Mesenchymal stem cell (in vitro differentiated cells and primary cell): ENCODE measurements at regions not wholly inside any gene's neighbourhood (a gene's known extent, or its start where the extent isn't known, plus 50 kb on each side); places are given as distances from the start of the nearest gene placed in this dataset.

Source experiments
- DNase-seq: peaks from one replicate; pipeline ENCODE4 v3.0.0-alpha.2; 2013
- H2AFZ ChIP-seq: one replicate; pipeline ENCODE4 v1.6.1; 2013; ENCODE audit warnings: low read depth, mild to moderate bottlenecking, control low read depth, inconsistent platforms, low read length, moderate library complexity
- H2AK5ac ChIP-seq: 2 replicates; pipeline ENCODE4 v1.6.1; 2013; ENCODE audit warnings: low read length, moderate library complexity, mild to moderate bottlenecking, inconsistent platforms; ENCODE audit not compliant: severe bottlenecking
- H2BK120ac ChIP-seq: one replicate; pipeline ENCODE4 v1.6.1; 2013; ENCODE audit warnings: low read depth, mild to moderate bottlenecking, inconsistent platforms, low read length, moderate library complexity
- H2BK12ac ChIP-seq, 2 experiments: one replicate each; pipeline ENCODE4 v1.6.1; 2013; ENCODE audit warnings: inconsistent platforms in 2 of 2, low read length in 2 of 2, mild to moderate bottlenecking in 2 of 2, moderate library complexity in 2 of 2, control low read depth in 1 of 2
- H2BK15ac ChIP-seq: one replicate; pipeline ENCODE4 v1.6.1; 2013; ENCODE audit warnings: mild to moderate bottlenecking, low read depth, inconsistent platforms; ENCODE audit not compliant: poor library complexity, severe bottlenecking
- H2BK5ac ChIP-seq: 2 replicates; pipeline ENCODE4 v1.6.1; 2013; ENCODE audit warnings: low read depth, mild to moderate bottlenecking, low read length, control low read depth, inconsistent platforms; ENCODE audit not compliant: poor library complexity, severe bottlenecking
- H3K14ac ChIP-seq, 2 experiments: one replicate each; pipeline ENCODE4 v1.6.1; 2013; ENCODE audit warnings: inconsistent platforms in 2 of 2, low read length in 2 of 2, control low read depth in 1 of 2, mild to moderate bottlenecking in 1 of 2, moderate library complexity in 1 of 2
- H3K18ac ChIP-seq, 2 experiments: one replicate each; pipeline ENCODE4 v1.6.1; 2013; ENCODE audit warnings: inconsistent platforms in 2 of 2, low read length in 2 of 2, control low read depth in 1 of 2, low read depth in 1 of 2, mild to moderate bottlenecking in 1 of 2
- H3K23ac ChIP-seq, 2 experiments: one replicate each; pipeline ENCODE4 v1.6.1; 2013; ENCODE audit warnings: inconsistent platforms in 2 of 2, low read length in 2 of 2, mild to moderate bottlenecking in 2 of 2, moderate library complexity in 2 of 2, control low read depth in 1 of 2
- H3K27ac ChIP-seq: 2 replicates; pipeline ENCODE4 v1.5.1; 2013; ENCODE audit warnings: mild to moderate bottlenecking, moderate library complexity, low read length, control low read depth, inconsistent platforms; ENCODE audit not compliant: poor library complexity, severe bottlenecking
- H3K27me3 ChIP-seq, 2 experiments: 2 replicates each; pipeline versions ENCODE4 v1.6.1 to v1.7.0; 2013; ENCODE audit warnings: low read length in 2 of 2, mild to moderate bottlenecking in 2 of 2, moderate library complexity in 2 of 2, control low read depth in 1 of 2, inconsistent platforms in 1 of 2; ENCODE audit not compliant: control insufficient read depth in 1 of 2, insufficient read depth in 1 of 2
- H3K36me3 ChIP-seq, 2 experiments: 2 replicates each; pipeline versions ENCODE4 v1.6.1 to v1.7.0; 2013; ENCODE audit warnings: low read length in 2 of 2, control low read depth in 1 of 2, inconsistent platforms in 1 of 2, low read depth in 1 of 2, mild to moderate bottlenecking in 1 of 2; ENCODE audit not compliant: insufficient read depth in 2 of 2, control insufficient read depth in 1 of 2
- H3K4ac ChIP-seq, 2 experiments: one replicate each; pipeline ENCODE4 v1.6.1; 2013; ENCODE audit warnings: inconsistent platforms in 2 of 2, low read length in 2 of 2, mild to moderate bottlenecking in 2 of 2, moderate library complexity in 2 of 2, control low read depth in 1 of 2, low read depth in 1 of 2
- H3K4me1 ChIP-seq: 2 replicates; pipeline ENCODE4 v1.6.1; 2013; ENCODE audit warnings: low read depth, low read length, control low read depth; ENCODE audit not compliant: control insufficient read depth, insufficient read depth
- H3K4me2 ChIP-seq: 2 replicates; pipeline ENCODE4 v1.6.1; 2013; ENCODE audit warnings: low read length, mild to moderate bottlenecking, inconsistent platforms; ENCODE audit not compliant: poor library complexity, severe bottlenecking
- H3K4me3 ChIP-seq, 2 experiments: 2 replicates each; pipeline versions ENCODE4 v1.5.1 to v1.7.0; 2013; ENCODE audit warnings: low read length in 2 of 2, mild to moderate bottlenecking in 2 of 2, control low read depth in 1 of 2, low read depth in 1 of 2; ENCODE audit not compliant: insufficient read depth in 1 of 2
- H3K79me1 ChIP-seq: replicated peaks from 2 replicates; pipeline ENCODE4 v1.6.1; 2013; ENCODE audit warnings: mild to moderate bottlenecking, control low read depth, low read length, inconsistent platforms; ENCODE audit not compliant: poor library complexity, severe bottlenecking
- H3K9ac ChIP-seq: 2 replicates; pipeline ENCODE4 v1.7.0; 2013; ENCODE audit warnings: mild to moderate bottlenecking, low read length, moderate library complexity
- H3K9me3 ChIP-seq: 2 replicates; pipeline ENCODE4 v1.7.0; 2013; ENCODE audit warnings: mild to moderate bottlenecking, low read length; ENCODE audit not compliant: control insufficient read depth
- H4K8ac ChIP-seq: one replicate; pipeline ENCODE4 v1.6.1; 2013; ENCODE audit warnings: inconsistent platforms, mild to moderate bottlenecking, low read length, moderate library complexity
- H4K91ac ChIP-seq: one replicate; pipeline ENCODE4 v1.6.1; 2013; ENCODE audit warnings: mild to moderate bottlenecking, low read length, inconsistent platforms
- WGBS: methylation state at CpG from one replicate; pipeline ENCODE4 v1.1.7; 2013; ENCODE audit warnings: mixed read lengths; 5-methylcytosine and 5-hydroxymethylcytosine counted together

DNA sequence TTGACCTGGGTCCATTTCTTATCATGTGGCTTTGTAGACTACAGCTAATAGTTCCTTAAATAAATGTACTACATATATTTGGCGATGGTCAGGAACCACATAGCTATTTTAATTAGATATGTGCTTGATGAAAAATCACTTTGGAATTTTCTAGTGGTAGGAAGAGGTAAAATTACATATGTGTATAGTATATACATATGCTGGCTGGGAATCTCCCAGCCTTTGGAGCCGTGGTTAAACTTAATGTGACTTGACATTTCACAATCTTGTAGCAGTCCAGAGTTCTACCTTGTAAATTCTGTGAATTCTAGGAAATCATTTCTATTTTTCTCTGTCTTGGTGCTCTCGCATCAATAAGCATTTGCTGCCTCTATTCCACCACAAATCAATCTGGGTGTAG, 565.0 kb downstream of the DMRTA1 start:
- Histone ChIP-seq H3K36me3 (no peaks in the 10 kb centered on the region), H3K4ac (no peak overlapping the region), H3K4me3 (no peak overlapping the region), H3K27me3 (no peaks in the 10 kb centered on the region), H2AFZ (no peak overlapping the region), H3K4me2 (no peak overlapping the region), H2BK120ac (no peak overlapping the region), H2AK5ac (no peak overlapping the region), H2BK15ac (no peak overlapping the region), H3K9me3 (no peaks in the 10 kb centered on the region), H4K91ac (no peak overlapping the region), H3K27ac (no peak overlapping the region), H3K79me1 (no peaks in the 10 kb centered on the region), H3K4me1 (no peaks in the 10 kb centered on the region), H3K18ac (no peak overlapping the region), H3K9ac (no peak overlapping the region), H2BK5ac (no peak overlapping the region), H2BK12ac (no peak overlapping the region), H4K8ac (no peak overlapping the region), H3K14ac (no peak overlapping the region), H3K23ac (no peak overlapping the region)
- 71% methylated on average over 2 of the region's 3 CpGs for WGBS
- DNase-seq: no peak

DNA sequence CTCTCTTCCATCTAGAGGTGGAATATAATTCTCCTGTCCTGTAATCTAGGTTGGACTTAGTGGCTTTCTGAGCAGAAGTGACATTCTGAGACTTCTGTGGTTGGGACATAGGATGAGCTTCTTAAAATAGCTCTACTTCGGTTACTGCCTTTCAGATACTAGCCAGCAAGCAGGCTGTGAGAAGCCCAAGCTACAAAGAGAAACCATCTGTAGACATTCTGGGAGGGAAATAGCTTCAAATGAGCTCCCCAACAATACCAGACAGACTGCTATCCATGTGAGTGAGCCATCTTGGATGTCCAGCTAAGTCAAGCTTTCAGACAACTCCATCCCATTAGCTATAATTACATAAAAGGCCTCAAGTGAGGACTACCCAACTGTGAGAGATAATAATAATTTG, 568.9 kb downstream of the DMRTA1 start:
- no peaks in the 10 kb centered on the region for H3K36me3 ChIP-seq
- no peak overlapping the region for H2AFZ ChIP-seq
- no peak overlapping the region for H3K14ac ChIP-seq
- H2AK5ac ChIP-seq: no peak overlapping the region
- H4K91ac ChIP-seq: no peak overlapping the region
- no peak overlapping the region for H4K8ac ChIP-seq
- H3K4me2 ChIP-seq: no peak overlapping the region
- DNase-seq: no peak
- H2BK5ac ChIP-seq: no peak overlapping the region
- H3K4ac ChIP-seq: no peak overlapping the region
- no peaks in the 10 kb centered on the region for H3K27me3 ChIP-seq
- no peak overlapping the region for H2BK120ac ChIP-seq
- H3K4me3 ChIP-seq: no peak overlapping the region
- no peak overlapping the region for H3K9ac ChIP-seq
- no peaks in the 10 kb centered on the region for H3K4me1 ChIP-seq
- 85% methylated on average over 1 of the region's 1 CpG for WGBS
- no peaks in the 10 kb centered on the region for H3K79me1 ChIP-seq
- no peaks in the 10 kb centered on the region for H3K9me3 ChIP-seq
- H3K18ac ChIP-seq: no peak overlapping the region
- H2BK15ac ChIP-seq: no peak overlapping the region
- H2BK12ac ChIP-seq: no peak overlapping the region
- H3K27ac ChIP-seq: no peak overlapping the region
- H3K23ac ChIP-seq: no peak overlapping the region

DNA sequence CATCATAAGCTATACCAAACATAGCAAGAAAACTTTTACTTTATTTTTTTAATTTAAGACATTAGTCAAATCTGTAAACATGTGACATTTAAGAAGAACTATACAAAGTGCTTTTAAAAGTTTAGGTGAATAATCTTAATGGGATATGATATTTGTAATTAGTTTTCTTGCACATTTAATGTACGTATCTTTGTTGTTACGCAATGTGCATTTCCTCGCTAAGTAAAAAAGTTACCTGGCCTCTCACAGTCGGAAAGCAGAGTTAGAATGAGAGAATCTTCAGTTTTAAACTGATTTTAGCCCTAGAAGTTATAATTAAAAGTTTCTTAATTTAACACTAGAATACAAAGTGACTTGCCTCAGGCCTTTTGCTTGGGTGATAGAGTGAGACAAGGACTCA, 589.8 kb downstream of the DMRTA1 start:
- no peak overlapping the region for H4K8ac ChIP-seq
- H3K4me3 ChIP-seq: no peak overlapping the region
- no peaks in the 10 kb centered on the region for H3K79me1 ChIP-seq
- no peak overlapping the region for H3K4ac ChIP-seq
- H3K4me1 ChIP-seq: no peaks in the 10 kb centered on the region
- H4K91ac ChIP-seq: no peak overlapping the region
- no peak overlapping the region for H3K23ac ChIP-seq
- no peak overlapping the region for H3K14ac ChIP-seq
- H3K4me2 ChIP-seq: no peak overlapping the region
- no peak overlapping the region for H2BK5ac ChIP-seq
- no peaks in the 10 kb centered on the region for H3K27me3 ChIP-seq
- H2BK12ac ChIP-seq: no peak overlapping the region
- no peak overlapping the region for H2AK5ac ChIP-seq
- no peak overlapping the region for H2BK120ac ChIP-seq
- 100% methylated on average over 3 of the region's 4 CpGs for WGBS
- H3K18ac ChIP-seq: no peak overlapping the region
- H2BK15ac ChIP-seq: no peak overlapping the region
- no peak overlapping the region for H2AFZ ChIP-seq
- no peak overlapping the region for H3K27ac ChIP-seq
- H3K9ac ChIP-seq: no peak overlapping the region
- H3K36me3 ChIP-seq: no peaks in the 10 kb centered on the region
- no peak for DNase-seq
- peaks cover 11% of the 10 kb centered on the region for H3K9me3 ChIP-seq

DNA sequence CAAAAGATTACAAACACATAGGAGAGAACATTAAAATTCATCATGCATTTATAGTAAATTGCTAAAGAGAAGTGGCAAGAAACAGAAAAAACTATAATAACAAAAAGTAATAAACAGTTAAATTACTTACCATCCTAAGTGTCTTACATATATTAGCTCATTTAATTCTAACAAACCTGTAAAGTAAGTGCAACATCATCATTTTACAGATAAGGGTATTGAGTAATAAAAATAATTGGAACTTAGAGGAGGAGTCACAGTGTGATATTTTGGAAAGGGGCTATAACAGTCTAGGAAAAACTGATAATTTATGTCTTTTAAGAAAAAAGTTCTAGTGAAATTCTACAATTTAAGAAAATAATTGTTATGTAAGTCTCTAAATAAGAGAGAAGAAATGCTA, 592.8 kb downstream of the DMRTA1 start:
- Histone ChIP-seq H3K14ac (no peak overlapping the region), H3K4ac (no peak overlapping the region), H3K27me3 (no peaks in the 10 kb centered on the region), H2BK12ac (no peak overlapping the region), H2BK15ac (no peak overlapping the region), H3K9me3 (no peaks in the 10 kb centered on the region), H2AFZ (no peak overlapping the region), H3K36me3 (no peaks in the 10 kb centered on the region), H3K18ac (no peak overlapping the region), H3K23ac (no peak overlapping the region), H2BK120ac (no peak overlapping the region), H3K4me2 (no peak overlapping the region), H4K8ac (no peak overlapping the region), H3K27ac (no peak overlapping the region), H3K4me3 (no peak overlapping the region), H3K9ac (no peak overlapping the region), H2AK5ac (no peak overlapping the region), H3K4me1 (no peaks in the 10 kb centered on the region), H3K79me1 (no peaks in the 10 kb centered on the region), H2BK5ac (no peak overlapping the region), H4K91ac (no peak overlapping the region)
- no peak for DNase-seq
